Lower leg skin (tissue), 3 donors: ENCODE measurements at regions not wholly inside any gene's neighbourhood (a gene's known extent, or its start where the extent isn't known, plus 50 kb on each side); places are given as distances from the start of the nearest gene placed in this dataset.

ENCODE experiments used
- CTCF ChIP-seq, 3 donors: fragments of 450-650 bp; IDR thresholded peaks; one replicate each; pipeline ENCODE4 v1.5.1; 2016; ENCODE audit warnings: antibody characterized with exemption in 3 of 3, mild to moderate bottlenecking in 3 of 3, moderate library complexity in 2 of 3
- POLR2A ChIP-seq, 2 donors: fragments of 450-650 bp; IDR thresholded peaks; one replicate each; pipeline ENCODE4 v1.6.1; 2016 to 2017; ENCODE audit warnings: antibody characterized with exemption in 2 of 2, mild to moderate bottlenecking in 1 of 2, moderate library complexity in 1 of 2

DNA sequence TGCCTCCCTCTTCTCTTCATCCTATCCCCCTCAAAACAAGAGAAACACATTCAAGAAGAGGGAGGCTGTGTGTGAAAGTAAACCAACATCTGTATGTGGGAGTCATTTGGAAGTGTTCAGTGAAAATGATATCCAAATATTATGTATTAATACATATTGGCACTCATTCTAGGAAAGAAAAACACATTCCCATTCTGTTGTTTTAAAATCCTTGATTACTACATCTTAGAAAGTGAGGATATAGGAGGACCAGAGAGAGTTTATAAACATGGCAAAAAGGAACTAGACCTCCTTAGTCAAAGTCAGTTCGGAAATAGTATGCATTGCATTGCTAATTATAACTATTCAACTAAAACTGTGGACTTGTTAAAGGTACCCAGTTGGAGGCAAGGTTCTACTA lies 786.6 kb downstream of the ADGRL2 start:
- TF ChIP-seq CTCF (IDR thresholded peaks at IDR 0.05) (no peak), POLR2A (IDR thresholded peaks at IDR 0.05) (no peak)
